HepG2 (cell line): ENCODE measurements at regions not wholly inside any gene's neighbourhood (a gene's known extent, or its start where the extent isn't known, plus 50 kb on each side); places are given as distances from the start of the nearest gene placed in this dataset.

Experiments used
- ESRRA ChIP-seq: sonication (generic); formaldehyde crosslinking; IDR thresholded peaks from 2 replicates; pipeline ENCODE4 v1.5.1; 2020; ENCODE audit warnings: mild to moderate bottlenecking, low read depth, missing genetic modification reagents
- KLF15 ChIP-seq: sonication (generic); formaldehyde crosslinking; IDR thresholded peaks from 2 replicates; pipeline ENCODE4 v1.8.1; 2023; ENCODE audit warnings: borderline replicate concordance, mild to moderate bottlenecking, inconsistent platforms, missing genetic modification reagents, mixed read lengths
- MYC ChIP-seq: sonication (generic); formaldehyde crosslinking; IDR thresholded peaks from 2 replicates; pipeline ENCODE4 v1.9.0; 2021; ENCODE audit warnings: missing genetic modification reagents, borderline replicate concordance
- RFX5 ChIP-seq: IDR thresholded peaks from 2 replicates; pipeline ENCODE4 v1.6.1; 2011; ENCODE audit warnings: low read depth, low read length, improper control_type of control experiment
- ZNF777 ChIP-seq: sonication (generic); formaldehyde crosslinking; IDR thresholded peaks from 2 replicates; pipeline ENCODE4 v1.4.0; 2020; ENCODE audit warnings: missing genetic modification reagents
- ZSCAN29 ChIP-seq: sonication (generic); formaldehyde crosslinking; conservative IDR thresholded peaks from 2 replicates; pipeline ENCODE4 v1.4.0; 2020; ENCODE audit warnings: mild to moderate bottlenecking, missing genetic modification reagents

DNA sequence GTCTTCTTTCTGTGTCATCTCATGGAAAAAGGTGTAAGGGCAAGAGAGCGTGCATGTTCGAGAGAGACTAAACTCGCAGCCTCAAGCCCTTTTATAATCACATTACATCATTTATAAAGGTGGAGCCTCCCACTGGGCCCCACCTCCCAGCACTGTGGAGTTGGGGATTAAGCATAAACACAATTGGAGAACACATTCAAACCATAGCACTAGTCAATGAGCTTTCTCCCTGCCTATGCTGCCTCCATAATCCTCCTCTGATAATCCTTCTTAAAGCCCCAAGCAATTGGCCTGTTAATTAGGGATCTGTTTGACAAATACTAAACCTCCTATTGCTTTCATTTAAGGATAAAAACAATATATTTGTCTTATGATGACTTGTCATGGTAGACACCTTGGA is 99.6 kb downstream of the NMUR2 start:
- TF ChIP-seq MYC (CRISPR knock-in tag) (no peak), KLF15 (CRISPR knock-in tag) (no peak), ZSCAN29 (CRISPR knock-in tag) (no peak), ESRRA (CRISPR knock-in tag) (no peak), RFX5 (no peak), ZNF777 (CRISPR knock-in tag) (no peak)
